ENCODE measurements at regions not wholly inside any gene's neighbourhood (a gene's known extent, or its start where the extent isn't known, plus 50 kb on each side); places are given as distances from the start of the nearest gene placed in this dataset.

DNA sequence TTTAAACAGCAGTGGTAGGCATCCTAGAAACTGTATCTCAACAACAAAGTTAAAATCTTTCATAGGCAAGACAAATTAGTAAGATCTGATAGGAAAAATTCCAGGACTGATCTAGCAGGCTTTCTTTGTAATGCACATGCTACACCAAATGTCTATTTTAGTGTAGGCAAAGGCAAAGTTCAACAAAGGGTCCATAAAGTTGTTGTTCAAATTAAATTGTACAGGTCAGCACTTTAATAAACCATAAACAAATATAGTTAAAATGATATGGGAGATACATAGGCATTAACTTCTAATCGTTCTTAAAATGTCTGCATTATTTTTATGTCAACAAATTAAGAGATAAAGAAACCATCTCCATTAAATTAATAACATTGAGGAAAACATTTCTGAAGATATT lies 413.0 kb downstream of the TUSC7 start:
- no peaks in the 10 kb centered on the region for H3K36me3 ChIP-seq (ENCODE audit: insufficient read depth)
- H3K4me3 Mint-ChIP-seq, result no peak overlapping the region
- no peaks in the 10 kb centered on the region for H3K4me1 ChIP-seq (ENCODE audit: insufficient read depth)
- no peak overlapping the region for H3K4me2 ChIP-seq
- TF ChIP-seq POLR2AphosphoS5 (IDR thresholded peaks at IDR 0.05; ENCODE audit: low read depth) (no peak), EZH2 (IDR thresholded peaks at IDR 0.05; ENCODE audit: low read depth, unreplicated experiment) (no peak), ZNF114 (CRISPR knock-in tag; IDR thresholded peaks at IDR 0.05) (no peak), CREB1 (CRISPR knock-in tag; IDR thresholded peaks at IDR 0.05; ENCODE audit: low read depth) (no peak), EZH2phosphoT487 (IDR thresholded peaks at IDR 0.05; ENCODE audit: unreplicated experiment) (no peak), ZNF331 (CRISPR knock-in tag; IDR thresholded peaks at IDR 0.05; ENCODE audit: low read depth) (no peak), STAT1 (IDR thresholded peaks at IDR 0.05; ENCODE audit: unreplicated experiment) (no peak), JUNB (IDR thresholded peaks at IDR 0.05; ENCODE audit: unreplicated experiment) (no peak), NANOG (IDR thresholded peaks at IDR 0.05; ENCODE audit: borderline replicate concordance) (no peak)
- TF ChIP-seq, protein P1, sequence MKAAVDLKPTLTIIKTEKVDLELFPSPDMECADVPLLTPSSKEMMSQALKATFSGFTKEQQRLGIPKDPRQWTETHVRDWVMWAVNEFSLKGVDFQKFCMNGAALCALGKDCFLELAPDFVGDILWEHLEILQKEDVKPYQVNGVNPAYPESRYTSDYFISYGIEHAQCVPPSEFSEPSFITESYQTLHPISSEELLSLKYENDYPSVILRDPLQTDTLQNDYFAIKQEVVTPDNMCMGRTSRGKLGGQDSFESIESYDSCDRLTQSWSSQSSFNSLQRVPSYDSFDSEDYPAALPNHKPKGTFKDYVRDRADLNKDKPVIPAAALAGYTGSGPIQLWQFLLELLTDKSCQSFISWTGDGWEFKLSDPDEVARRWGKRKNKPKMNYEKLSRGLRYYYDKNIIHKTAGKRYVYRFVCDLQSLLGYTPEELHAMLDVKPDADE (IDR thresholded peaks at IDR 0.05), result no peak
- TF ChIP-seq, protein P2, sequence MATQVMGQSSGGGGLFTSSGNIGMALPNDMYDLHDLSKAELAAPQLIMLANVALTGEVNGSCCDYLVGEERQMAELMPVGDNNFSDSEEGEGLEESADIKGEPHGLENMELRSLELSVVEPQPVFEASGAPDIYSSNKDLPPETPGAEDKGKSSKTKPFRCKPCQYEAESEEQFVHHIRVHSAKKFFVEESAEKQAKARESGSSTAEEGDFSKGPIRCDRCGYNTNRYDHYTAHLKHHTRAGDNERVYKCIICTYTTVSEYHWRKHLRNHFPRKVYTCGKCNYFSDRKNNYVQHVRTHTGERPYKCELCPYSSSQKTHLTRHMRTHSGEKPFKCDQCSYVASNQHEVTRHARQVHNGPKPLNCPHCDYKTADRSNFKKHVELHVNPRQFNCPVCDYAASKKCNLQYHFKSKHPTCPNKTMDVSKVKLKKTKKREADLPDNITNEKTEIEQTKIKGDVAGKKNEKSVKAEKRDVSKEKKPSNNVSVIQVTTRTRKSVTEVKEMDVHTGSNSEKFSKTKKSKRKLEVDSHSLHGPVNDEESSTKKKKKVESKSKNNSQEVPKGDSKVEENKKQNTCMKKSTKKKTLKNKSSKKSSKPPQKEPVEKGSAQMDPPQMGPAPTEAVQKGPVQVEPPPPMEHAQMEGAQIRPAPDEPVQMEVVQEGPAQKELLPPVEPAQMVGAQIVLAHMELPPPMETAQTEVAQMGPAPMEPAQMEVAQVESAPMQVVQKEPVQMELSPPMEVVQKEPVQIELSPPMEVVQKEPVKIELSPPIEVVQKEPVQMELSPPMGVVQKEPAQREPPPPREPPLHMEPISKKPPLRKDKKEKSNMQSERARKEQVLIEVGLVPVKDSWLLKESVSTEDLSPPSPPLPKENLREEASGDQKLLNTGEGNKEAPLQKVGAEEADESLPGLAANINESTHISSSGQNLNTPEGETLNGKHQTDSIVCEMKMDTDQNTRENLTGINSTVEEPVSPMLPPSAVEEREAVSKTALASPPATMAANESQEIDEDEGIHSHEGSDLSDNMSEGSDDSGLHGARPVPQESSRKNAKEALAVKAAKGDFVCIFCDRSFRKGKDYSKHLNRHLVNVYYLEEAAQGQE (IDR thresholded peaks at IDR 0.05; ENCODE audit: unreplicated experiment), result no peak
- TF ChIP-seq, protein P3, sequence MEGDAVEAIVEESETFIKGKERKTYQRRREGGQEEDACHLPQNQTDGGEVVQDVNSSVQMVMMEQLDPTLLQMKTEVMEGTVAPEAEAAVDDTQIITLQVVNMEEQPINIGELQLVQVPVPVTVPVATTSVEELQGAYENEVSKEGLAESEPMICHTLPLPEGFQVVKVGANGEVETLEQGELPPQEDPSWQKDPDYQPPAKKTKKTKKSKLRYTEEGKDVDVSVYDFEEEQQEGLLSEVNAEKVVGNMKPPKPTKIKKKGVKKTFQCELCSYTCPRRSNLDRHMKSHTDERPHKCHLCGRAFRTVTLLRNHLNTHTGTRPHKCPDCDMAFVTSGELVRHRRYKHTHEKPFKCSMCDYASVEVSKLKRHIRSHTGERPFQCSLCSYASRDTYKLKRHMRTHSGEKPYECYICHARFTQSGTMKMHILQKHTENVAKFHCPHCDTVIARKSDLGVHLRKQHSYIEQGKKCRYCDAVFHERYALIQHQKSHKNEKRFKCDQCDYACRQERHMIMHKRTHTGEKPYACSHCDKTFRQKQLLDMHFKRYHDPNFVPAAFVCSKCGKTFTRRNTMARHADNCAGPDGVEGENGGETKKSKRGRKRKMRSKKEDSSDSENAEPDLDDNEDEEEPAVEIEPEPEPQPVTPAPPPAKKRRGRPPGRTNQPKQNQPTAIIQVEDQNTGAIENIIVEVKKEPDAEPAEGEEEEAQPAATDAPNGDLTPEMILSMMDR (conservative IDR thresholded peaks at IDR 0.05; ENCODE audit: low read depth in 2 of 2), result no peak
- TF ChIP-seq, protein P4, sequence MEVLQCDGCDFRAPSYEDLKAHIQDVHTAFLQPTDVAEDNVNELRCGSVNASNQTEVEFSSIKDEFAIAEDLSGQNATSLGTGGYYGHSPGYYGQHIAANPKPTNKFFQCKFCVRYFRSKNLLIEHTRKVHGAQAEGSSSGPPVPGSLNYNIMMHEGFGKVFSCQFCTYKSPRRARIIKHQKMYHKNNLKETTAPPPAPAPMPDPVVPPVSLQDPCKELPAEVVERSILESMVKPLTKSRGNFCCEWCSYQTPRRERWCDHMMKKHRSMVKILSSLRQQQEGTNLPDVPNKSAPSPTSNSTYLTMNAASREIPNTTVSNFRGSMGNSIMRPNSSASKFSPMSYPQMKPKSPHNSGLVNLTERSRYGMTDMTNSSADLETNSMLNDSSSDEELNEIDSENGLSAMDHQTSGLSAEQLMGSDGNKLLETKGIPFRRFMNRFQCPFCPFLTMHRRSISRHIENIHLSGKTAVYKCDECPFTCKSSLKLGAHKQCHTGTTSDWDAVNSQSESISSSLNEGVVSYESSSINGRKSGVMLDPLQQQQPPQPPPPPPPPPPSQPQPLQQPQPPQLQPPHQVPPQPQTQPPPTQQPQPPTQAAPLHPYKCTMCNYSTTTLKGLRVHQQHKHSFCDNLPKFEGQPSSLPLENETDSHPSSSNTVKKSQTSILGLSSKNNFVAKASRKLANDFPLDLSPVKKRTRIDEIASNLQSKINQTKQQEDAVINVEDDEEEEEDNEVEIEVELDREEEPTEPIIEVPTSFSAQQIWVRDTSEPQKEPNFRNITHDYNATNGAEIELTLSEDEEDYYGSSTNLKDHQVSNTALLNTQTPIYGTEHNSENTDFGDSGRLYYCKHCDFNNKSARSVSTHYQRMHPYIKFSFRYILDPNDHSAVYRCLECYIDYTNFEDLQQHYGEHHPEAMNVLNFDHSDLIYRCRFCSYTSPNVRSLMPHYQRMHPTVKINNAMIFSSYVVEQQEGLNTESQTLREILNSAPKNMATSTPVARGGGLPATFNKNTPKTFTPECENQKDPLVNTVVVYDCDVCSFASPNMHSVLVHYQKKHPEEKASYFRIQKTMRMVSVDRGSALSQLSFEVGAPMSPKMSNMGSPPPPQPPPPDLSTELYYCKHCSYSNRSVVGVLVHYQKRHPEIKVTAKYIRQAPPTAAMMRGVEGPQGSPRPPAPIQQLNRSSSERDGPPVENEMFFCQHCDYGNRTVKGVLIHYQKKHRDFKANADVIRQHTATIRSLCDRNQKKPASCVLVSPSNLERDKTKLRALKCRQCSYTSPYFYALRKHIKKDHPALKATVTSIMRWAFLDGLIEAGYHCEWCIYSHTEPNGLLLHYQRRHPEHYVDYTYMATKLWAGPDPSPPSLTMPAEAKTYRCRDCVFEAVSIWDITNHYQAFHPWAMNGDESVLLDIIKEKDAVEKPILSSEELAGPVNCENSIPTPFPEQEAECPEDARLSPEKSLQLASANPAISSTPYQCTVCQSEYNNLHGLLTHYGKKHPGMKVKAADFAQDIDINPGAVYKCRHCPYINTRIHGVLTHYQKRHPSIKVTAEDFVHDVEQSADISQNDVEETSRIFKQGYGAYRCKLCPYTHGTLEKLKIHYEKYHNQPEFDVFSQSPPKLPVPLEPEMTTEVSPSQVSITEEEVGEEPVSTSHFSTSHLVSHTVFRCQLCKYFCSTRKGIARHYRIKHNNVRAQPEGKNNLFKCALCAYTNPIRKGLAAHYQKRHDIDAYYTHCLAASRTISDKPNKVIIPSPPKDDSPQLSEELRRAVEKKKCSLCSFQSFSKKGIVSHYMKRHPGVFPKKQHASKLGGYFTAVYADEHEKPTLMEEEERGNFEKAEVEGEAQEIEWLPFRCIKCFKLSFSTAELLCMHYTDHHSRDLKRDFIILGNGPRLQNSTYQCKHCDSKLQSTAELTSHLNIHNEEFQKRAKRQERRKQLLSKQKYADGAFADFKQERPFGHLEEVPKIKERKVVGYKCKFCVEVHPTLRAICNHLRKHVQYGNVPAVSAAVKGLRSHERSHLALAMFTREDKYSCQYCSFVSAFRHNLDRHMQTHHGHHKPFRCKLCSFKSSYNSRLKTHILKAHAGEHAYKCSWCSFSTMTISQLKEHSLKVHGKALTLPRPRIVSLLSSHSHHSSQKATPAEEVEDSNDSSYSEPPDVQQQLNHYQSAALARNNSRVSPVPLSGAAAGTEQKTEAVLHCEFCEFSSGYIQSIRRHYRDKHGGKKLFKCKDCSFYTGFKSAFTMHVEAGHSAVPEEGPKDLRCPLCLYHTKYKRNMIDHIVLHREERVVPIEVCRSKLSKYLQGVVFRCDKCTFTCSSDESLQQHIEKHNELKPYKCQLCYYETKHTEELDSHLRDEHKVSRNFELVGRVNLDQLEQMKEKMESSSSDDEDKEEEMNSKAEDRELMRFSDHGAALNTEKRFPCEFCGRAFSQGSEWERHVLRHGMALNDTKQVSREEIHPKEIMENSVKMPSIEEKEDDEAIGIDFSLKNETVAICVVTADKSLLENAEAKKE (CRISPR knock-in tag; IDR thresholded peaks at IDR 0.05), result no peak
- no peaks in the 10 kb centered on the region for H3K27me3 Mint-ChIP-seq (ENCODE audit: insufficient read depth, low read depth, poor library complexity)
- H3K4me3 ChIP-seq, result no peak overlapping the region
- H3K79me2 ChIP-seq (replicated peaks; ENCODE audit: insufficient read depth), result no peaks in the 10 kb centered on the region
- H3F3A ChIP-seq (replicated peaks; ENCODE audit: low read depth), result no peaks in the 10 kb centered on the region
- no peak overlapping the region for H3K27ac Mint-ChIP-seq
- no peak overlapping the region for H2AFZ ChIP-seq
- H4K20me1 ChIP-seq (replicated peaks; ENCODE audit: insufficient read depth), result no peaks in the 10 kb centered on the region
- no peak for ATAC-seq
- no peaks in the 10 kb centered on the region for H3K9me3 Mint-ChIP-seq
- DNase-seq (ENCODE audit: low spot score), result no peak
- no peak overlapping the region for H3K27ac ChIP-seq (ENCODE audit: low read depth)
- no peaks in the 10 kb centered on the region for H3K36me3 Mint-ChIP-seq (ENCODE audit: low read depth)
- H3K27me3 ChIP-seq (ENCODE audit: insufficient read depth), result no peaks in the 10 kb centered on the region
- H3K9me2 ChIP-seq (ENCODE audit: insufficient read depth), result no peaks in the 10 kb centered on the region
- H3K4me1 Mint-ChIP-seq, result peaks cover 6% of the 10 kb centered on the region

All from GM23338 (cell line).